ENCODE measurements at regions not wholly inside any gene's neighbourhood (a gene's known extent, or its start where the extent isn't known, plus 50 kb on each side); places are given as distances from the start of the nearest gene placed in this dataset.

DNA sequence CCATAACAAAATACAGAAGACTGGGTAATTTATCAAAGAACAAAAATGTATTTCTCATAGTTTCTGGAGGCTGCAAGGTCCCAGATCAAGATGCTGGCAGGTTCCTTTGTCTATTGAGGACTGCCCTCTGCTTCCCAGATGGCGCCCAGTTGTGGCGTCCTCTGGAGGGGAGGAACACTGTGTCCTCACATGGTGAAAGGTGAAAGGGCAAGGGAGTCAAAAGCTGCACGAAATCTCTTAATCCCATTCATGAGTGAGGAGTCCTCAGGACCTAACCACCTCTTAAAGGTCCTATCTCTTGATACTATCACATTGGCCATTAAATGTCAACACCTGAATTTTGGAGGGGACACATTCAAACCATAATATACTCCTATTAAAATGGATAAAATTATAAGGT, 79.3 kb upstream of the IRF2BP2 start:
- DNase-seq, result no peak

DNA sequence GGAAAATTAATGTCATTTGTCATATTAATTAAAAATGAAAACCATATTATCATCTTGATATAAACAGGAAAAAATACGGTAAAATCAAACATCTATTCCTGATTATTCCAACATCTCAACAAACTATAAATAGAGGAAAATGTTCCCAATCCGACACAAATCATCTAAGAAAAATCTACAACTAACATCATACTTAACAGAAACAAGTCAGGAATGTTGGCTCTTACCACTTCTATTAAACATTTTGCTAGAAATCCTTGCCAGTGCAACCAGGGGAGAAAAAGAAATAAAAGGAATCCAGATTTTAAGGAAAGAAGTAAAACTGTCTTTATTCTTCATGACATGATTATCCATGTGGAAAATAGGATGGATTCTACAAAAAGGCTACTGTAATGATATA, 77.0 kb upstream of the IRF2BP2 start:
- no peak for DNase-seq

DNA sequence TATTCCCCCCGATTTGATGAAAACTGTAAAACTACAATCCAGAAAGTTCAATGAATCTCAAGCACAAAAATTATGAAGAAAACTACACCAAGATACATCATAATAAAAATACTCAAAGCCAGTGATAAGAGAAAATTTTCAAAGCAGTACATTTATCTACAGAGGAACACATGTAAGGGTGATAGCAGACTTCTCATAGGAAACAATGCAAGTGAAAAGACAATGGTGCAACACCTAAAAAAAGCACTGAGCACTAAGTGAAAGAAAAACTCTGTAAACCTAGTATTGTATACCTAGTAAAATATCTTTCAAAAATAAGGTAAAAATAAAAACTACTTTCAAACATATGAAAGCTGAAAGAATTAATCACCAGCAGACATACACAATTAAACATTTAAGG, 76.1 kb upstream of the IRF2BP2 start:
- DNase-seq, result no peak

DNA sequence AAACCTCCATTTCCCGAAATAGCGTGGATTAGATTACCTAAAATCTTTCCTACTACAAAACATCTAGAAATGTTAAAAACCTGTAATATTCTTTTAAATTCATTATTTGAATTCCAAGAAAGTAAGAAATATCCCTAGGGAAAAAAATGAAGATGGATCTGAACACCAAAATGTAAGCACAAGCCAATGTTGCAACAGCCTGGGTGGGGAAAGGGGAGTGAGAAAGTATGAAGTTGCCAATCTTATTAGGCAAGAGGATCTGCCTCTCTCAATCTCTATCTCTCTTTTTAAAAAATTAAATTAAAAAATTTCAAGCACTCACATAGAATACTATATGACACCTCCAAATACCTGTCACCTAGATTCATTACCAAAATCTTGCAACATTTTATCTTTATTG, 74.9 kb upstream of the IRF2BP2 start:
- DNase-seq, result peak; percentile 55

DNA sequence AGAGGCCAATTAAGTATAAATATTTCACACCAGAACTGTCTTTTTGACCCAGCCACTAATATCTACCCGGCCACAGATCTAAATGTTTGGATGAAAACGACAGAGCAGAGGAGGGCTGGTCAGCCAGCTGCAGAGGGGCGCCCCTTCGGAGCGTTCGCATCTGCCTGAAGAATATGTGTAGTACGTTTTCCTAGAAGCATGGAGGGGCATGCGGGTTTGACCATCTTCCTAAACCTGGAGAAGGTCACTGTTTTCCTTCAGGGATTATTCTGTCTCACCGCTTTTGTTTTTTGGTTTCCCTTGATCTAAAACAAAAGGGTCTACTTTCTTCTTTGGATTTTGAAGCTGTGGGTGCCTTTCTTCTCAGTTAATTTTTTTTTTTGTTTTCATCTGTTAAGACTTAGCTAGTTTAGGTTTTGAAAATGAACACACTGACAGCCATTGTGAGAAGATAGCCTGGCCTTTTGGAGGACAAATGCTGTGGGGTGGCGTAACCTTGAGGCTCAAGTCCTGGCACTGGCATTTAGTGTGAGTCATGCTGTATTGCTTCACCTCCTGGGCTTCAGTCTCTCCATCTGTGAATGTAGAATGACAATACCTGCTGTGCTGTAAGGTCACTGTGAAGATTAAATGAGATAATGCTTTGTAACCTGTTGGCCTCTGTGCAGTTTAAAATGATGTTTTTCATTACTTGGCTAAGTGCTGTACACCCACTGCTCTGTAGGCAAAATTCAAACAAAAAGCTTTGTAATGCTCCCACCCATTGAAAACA, 74.1 kb upstream of the IRF2BP2 start:
- DNase-seq, result peak; percentile 61

DNA sequence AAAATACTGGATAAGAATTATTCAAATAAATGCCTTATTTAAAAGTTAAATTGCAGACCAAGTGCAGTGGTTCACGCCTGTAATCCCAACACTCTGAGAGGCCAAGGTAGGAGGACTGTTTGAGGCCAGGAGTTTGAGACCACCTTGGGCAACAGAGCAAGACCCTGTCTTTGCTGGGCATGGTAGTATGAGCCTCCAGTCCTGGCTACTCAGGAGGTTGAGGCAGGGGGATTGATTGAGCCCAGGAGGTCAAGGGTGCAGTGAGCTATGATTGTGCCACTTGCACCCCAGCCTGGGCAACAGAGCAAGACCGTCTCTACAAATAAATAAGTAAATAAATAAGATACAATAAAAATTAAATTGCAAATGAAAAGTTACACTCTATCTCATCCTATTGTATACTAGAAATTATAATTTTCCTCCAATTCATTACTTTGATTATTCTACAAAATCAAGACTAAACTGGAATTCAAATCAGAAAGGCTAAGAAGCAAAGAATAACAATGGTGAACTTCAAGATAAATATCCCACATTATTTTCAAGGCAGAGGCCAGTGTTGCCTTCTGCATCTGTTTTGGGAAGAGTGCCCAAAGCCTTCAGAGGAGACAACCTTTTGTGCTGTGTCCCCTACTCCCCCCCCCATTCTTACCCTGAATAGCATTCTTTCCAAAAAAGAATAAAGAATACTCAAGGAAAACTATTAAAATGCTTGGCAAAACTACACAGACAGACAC, 73.3 kb upstream of the IRF2BP2 start:
- no peak for DNase-seq

DNA sequence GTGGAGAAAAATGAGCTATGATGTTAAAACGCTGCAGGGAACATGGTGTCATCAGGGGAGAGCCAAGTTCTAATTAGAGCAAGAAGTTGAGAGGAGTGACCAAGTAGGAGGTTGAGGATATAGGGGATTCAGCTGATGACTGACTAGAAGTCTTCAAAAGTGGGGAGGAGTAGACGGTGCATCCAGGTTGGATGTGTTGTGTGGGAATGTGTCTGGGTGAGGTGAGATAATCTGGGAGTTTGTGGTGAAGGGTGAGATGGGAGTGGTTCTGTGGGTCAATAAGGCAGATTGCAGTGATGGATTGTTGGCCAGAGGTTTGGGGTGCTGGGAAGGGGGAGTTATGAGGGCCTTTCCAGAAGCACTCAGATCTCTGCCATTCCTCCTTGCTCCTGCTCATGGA, 72.0 kb upstream of the IRF2BP2 start:
- DNase-seq, result no peak

DNA sequence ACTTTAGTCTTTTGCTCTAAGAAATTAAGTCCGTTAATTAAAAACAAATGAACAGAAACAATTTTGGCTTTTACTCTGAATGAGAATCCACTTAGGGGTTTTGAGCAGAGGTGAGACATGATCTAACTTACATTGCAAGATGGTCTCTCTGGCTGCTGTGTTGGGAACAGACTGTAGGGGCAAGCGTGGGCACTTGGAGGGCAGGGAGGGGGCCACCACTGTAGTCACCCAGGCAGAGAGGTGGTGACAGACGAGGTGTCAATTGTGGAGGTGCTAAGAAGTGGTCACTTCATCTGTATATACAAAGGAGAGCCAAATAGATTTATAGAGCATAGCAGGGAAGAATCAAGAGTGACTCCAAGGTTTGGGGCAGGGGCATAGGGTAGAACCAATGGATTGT, 71.1 kb upstream of the IRF2BP2 start:
- no peak for DNase-seq

DNA sequence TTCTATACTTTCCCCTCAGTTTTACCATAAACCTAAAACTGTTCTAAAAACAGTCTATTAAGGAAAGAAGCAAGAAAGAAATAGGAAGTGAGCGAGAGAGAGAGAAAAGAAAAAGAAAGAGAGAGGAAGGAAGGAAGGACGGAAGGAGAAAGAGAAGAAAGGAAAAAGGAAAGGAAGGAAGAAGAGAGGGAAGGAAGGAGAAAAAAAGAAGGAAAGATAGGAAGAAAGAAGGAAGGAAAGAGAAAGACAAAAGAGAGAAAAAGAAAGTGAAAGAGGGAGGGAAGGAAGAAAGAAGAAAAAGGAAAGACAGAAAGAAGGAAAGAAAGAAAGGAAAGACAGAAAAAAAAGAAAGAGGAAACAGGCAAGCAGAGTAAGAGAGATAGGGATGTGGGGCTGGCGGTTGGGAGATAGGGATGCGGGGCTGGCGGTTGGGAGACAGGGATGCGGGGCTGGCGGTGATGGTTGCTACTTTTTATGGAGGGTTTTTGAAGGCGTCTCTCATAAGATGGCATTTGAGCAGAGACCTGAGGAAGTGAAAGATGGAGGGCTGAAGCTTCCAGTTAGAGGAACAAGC, 70.4 kb upstream of the IRF2BP2 start:
- no peak for DNase-seq

DNA sequence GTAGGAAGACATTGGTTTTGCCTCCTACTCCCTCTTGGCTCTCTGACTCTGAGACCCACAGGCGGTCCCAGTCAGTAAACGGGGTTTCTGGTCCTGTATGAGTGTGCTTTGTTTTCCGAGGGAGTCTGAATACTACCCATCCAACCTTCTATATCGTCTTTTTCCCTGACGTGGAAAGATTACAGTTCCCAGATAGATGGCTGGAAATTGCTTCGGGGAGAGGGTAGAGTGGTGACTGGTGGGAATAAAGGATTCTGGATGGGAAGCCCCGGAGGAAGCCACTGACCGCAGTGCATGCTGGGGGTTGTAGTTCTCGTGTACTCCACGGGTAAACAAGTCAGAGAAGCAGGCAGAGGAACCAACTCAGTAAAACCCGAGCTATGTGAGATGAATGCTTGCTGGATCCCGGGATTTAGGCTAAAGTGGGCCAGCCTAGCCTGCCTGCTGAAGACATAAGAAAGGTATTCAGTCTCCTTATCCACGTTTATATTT, 66.2 kb upstream of the IRF2BP2 start:
- peak; percentile 80 for DNase-seq

DNA sequence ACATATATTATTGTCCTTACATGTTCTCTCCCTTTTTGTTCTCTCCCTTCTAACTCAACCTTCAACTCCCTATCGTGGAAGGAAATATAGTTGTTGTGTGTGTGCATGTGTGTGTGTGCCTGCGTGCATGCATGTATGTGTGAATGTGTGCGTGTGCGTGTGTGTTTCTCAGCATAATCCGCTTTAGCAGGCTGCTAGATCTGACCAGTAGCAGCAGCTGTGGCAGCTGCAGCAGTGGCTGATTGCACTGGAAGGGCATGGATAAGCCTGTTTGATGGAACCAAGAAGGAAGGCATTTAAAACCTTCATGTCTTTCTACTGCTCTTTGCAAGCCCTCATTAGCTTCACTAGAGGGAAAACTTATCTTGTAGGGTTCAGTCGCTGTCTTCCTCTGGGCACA, 65.6 kb upstream of the IRF2BP2 start:
- no peak for DNase-seq

DNA sequence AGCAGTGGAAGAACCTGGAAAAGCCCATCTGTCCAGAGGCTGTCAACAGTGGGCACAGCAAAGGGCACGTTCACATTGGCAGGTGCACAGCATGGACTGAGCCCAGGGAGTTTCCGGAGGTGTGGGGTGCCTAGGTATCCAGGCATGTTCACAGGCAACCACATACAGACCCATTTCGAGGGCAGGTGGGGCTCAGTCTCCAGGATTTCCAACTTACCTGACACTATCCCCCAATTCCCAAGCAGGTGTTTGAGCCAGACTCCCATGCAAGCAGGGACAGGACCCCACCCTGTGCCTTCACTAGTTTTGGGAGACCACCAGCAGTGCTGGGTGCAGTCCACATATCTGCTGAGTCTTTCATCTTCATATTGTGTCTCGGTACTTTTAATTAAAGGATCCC, 65.0 kb upstream of the IRF2BP2 start:
- no peak for DNase-seq

DNA sequence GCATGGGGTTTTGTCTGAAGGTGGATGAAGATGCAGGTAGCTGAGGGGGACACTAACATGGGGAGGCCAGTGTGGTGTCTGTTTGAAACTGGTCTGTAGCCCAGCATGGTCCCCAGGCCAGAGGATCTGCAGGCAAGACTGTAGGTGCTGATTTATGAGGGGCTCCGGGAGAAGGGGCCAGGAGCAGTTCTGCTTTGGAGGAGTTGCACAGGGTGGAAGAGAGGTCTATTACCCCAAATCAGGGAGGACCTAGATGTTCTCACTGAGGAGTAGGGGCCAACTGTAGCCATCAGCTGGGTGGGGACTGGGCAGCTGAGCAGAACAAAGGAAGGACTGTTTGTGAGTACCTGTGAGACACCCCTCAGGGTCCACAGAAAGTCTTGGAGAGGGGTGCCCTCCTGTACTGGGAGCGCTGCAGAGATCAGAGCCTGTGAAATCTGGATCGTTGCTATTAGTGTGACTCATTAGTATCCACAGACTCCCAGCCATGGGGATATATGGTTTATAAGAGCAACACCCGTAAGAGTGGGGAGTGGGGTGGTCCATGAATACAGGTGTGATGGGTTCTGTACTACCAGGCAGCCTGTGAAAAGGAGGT, 64.3 kb upstream of the IRF2BP2 start:
- DNase-seq, result no peak

DNA sequence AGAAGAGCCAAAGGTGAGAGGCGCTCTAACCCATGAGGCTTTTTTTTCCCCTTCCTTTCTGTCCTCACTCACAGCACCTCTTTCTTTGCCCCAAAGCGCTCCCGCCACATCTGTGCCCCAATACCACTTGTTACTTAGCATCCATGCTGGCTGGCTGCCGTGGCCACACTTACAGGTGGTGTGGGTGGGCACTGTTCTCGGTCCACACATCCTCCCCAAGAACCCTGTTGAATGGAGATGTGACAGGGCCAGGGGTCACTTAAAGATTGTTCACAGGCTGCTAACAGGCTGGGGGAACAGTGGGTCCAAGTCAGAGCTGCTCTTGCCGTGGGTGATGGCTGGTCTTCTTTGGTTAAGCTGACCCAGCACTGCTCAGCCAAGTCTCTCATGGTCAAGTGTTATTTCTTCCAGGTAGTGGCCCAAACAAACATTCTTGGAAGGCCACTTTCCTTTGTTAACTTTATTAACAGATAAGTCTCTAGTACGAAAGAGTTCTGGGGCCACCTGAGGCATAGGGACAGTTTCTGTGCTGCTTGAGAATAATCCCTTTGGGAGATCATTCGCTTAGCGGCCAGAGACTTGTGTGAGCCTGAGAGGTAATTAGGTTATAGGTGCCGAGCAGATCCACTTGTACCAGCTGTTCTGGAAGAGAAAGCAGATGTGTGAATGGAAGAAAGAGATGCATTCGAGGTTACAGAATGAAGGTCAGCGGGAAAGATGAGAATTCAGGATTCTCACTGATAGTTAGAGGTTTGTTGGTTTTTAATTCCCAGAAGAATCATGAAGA, 62.6 kb upstream of the IRF2BP2 start:
- no peak for DNase-seq

DNA sequence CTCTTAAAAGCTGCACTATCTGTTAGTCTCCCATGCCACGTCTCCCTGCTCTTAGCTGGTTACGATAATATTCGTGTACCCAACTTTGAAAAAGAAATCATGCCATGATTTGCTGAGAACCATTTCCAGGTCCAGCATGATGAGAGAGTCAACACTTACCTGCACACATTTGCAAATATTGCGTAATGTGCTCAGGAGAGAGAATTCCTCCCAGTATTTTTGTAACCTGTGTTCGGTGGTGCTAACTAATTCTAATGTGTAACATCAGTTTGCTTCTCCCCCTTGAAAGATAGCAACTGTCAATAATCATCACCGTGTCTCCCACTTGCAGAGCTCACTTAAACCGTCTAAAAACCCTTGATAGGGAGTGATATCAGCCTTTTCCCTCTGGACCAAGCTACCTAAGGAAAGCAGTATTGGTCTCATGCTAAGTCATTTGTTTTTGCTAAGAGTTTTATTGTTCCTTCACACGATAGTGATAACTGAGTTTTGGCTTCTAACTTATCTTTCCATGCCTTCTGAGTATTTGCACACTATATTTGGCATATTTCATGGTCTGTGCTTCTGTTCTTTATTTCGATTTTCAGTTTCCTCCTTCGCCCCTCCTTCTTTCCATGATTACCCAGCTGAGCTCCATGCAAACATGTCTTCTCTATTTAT, 61.1 kb upstream of the IRF2BP2 start:
- no peak for DNase-seq

DNA sequence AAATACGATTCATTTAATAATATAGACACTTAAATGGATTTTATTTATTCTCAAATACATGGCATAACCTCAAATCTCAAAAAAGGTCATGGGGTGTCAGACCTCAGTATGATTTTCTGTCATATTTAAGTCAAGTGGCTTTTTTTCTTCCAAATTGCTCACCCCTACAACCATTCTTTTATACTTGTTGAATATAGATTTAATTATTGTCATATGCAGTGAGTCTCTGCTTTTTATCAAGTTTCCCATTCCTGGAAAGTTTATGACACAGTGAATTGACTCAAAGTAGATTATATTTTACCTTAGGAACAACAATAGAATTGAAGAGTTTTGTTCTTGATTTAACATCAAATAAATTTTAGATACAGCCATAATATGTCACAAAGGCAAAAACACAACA, 59.5 kb upstream of the IRF2BP2 start:
- DNase-seq, result no peak

DNA sequence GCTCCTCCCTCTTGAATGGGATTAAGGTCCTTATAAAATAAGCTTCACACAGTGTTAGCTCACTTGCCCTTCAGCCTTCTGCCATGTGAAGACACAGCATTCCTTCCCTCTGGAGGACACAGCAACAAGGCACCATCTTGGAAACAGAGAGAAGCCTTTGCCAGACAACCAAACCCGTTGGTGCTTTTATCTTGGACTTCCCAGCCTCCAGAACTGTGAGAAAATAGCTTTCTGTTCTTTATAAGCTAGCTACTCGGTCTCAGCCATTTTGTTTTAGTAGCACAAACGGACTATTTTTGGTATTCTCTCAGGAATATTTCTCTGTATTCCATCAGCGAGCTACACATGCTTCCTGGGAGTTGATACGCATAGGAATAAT, 58.6 kb upstream of the IRF2BP2 start:
- no peak for DNase-seq

DNA sequence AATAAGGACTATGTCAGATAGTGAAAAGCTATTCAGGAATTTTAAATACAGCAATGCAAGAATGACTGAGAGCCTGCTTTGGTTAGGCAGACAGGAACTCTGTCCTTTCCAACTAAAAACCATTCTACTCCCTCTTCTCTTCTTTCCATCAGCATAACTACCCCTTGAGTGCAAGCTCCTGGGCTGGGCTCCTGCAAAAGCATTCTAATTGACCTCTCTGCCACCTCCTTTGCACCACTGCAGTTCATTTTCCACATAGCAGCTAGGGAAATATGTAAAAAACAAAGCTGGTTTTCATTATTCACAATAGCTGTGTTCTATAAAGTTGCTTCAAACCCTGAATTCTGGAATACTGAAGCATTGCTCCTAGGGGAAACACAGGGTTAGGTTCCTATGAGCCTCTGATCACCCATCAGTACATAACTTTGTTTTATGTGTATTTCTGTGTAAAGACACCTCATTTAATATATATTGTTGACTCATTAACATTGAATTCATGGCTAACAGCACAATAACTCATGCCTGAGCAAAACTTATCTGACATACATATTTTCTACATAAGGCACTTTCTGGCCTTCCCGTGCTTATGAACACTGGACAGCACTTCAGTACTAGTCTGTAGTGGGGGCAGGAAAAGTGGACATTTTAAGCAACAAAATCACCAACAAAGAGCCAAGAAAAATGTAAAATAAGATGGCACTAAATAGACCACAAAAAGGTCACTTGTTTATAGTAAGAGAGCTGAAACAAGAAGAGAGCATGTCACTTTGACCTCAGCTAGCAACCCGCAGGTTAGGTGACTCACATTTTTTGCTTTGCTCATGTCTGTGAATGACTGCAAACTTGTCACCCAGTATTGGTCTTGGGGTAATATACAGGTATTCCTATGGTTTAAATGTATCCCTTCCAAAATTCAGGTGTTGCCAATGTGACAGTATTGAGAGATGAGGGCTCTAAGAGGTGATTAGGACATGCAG, 57.9 kb upstream of the IRF2BP2 start:
- no peak for DNase-seq

DNA sequence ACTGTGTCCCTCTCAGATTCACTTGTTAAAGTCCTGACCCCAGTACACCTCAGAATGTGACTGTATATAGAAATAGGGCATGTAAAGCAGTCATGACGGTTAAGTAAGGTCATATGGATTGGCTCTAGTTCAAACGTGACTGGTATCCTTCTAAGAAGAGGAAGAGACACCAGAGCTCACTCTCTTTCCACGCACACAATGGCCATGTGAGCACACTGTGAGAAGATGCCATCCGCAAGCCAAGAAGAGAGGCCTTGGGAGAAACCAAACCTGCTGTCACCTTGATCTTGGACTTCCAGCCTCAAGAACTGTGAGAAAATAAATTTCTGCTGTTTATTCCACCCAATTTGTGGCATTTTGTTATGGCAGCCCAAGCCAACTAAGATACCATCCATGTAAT, 56.8 kb upstream of the IRF2BP2 start:
- DNase-seq, result no peak

DNA sequence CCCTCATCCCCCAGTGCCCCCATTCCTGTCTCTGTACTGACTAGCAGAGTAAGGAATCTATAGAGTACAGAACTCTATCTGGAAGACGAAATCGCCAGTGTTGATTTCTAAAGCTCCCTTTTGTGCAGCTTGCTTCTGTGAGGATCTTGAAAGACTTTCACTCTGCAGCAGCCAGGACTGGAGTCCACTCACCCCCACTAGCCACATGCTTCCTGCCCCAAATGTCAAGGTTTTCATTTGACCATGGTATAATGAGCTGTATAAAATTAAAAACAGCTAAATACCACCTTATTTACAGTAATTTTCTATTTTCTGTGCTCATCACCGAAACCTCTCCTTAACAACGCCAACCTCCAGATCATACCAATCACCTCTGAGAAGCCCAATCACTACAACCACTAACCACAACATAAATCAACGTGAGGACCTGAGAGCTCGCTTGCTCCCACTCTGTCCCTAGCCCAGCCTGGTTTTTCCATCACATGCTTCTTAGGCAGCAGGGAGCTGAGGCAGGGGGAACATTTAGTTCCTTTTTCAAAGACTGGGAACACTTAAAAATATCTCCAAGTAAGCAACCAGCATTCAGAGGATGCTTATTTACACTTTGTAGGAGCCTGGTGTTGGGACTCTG, 56.1 kb upstream of the IRF2BP2 start:
- no peak for DNase-seq
